Activated CD8-positive, alpha-beta memory T cell treated with anti-CD3 and anti-CD28 coated beads for 1 hour (primary cell): ENCODE measurements at regions not wholly inside any gene's neighbourhood (a gene's known extent, or its start where the extent isn't known, plus 50 kb on each side); places are given as distances from the start of the nearest gene placed in this dataset.

ENCODE experiments used
- DNase-seq, 2 donors: peaks; one replicate each; pipeline ENCODE4 v3.0.0-alpha.2; 2020; ENCODE audit warnings: low read depth in 1 of 2; ENCODE audit errors: extremely low read depth in 1 of 2

DNA sequence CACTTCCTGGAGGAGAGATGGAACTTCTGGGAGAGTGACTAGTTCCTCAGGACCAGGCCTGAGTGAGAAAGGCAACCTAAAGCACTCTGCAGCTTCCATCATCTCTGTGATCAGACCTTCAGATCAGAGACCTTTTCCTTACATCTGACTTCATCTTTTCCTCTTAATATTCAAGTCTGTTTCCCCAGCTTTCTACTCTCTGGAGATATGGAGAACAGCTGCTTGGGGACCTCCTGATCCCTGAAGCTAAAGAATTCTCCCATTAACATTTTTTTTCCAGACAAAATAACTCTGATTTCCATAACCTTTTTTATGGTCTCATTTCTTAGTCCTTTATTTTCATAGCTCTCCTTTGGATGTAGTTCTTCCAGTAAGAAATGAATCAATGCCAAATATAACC, 133.4 kb upstream of the FNDC3A start:
- no peak for DNase-seq

DNA sequence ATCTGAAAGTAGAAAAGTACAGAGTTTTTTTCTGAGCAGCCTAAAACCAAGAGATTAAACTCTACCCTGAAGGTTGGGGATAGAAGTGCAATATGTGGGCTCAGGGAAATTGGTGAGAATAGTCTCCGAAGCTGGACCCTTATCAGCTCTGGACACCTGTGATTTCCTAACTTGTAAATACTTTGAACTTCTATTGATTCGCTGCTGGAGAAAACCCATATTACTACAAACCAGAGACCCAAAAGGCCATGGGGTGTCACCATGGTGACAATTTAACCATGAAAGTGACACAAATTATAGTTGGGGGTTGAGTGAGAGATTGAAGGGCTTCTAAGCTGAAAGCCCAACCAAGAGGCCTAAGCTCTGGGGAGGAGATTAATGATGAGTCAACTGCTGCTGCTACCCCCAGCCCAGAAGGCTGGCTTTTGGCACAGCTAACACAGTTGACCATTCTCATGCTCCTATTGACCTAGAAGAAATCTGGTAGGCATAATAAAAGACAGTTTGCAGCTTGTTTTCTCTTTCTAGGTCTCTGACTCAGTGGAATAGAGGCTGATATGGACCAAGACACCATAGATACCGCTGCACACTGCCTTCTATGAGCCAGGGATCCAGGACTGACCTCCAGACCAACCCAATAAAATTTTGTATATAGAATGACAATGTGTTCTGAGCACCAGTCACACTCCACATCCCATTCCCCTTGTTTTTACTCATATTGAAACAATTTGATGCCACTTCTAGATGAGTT, 131.9 kb upstream of the FNDC3A start:
- no peak for DNase-seq

DNA sequence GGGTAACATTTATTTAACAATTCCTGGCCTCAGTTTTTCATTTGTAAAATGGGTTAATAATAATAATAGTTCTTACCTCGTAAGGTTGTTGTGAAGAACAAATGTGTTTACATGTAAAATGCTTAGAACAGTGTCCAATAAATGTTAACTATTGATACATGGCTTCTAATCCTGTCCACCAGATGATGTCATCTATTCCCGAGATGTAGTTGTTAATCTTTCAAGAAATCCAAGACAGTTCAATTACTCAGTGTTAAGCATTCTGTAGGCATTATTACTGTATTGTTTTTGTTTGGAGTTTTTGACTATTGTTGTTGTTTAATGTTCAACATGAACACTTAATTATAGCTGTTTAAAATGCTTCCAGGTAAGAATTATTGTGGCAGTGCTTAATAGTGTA, 131.0 kb upstream of the FNDC3A start:
- no peak for DNase-seq

DNA sequence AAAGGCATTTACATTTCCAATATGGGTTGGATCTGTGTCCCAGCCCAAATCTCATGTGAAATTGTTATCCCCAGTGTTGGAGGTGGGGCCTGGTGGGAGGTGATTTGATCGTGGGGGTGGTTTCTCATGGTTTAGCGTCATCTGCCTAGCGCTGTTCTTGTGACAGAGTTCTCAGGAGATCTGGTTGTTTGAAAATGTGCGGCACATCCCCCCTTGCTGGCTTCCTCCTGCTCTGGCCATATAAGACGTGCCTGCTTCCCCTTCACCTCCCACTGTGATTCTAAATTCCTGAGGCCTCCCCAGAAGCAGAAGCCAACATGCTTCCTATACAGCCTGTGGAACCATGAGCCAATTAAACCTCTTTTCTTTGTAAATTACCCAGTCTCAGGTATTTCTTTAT, 126.2 kb upstream of the FNDC3A start:
- DNase-seq, result no peak

DNA sequence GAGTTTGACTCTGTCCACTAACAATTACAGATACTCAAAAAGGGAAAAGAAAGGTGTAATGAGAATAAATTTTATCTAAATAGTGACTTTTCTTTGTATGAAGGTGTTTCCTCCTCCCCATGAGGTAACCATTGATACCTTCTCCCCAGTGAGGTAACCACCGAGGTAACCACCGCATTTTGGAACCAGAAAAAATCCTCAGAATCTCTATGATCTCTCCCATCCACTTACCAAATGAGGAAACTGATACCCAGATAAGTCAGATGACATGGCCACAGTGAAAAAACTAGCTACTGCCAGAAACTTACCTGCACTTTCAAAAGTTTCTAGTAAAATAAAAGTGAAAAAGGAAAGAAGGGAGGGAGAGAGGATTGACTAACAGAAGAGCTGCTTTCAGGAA, 124.0 kb upstream of the FNDC3A start:
- no peak for DNase-seq

DNA sequence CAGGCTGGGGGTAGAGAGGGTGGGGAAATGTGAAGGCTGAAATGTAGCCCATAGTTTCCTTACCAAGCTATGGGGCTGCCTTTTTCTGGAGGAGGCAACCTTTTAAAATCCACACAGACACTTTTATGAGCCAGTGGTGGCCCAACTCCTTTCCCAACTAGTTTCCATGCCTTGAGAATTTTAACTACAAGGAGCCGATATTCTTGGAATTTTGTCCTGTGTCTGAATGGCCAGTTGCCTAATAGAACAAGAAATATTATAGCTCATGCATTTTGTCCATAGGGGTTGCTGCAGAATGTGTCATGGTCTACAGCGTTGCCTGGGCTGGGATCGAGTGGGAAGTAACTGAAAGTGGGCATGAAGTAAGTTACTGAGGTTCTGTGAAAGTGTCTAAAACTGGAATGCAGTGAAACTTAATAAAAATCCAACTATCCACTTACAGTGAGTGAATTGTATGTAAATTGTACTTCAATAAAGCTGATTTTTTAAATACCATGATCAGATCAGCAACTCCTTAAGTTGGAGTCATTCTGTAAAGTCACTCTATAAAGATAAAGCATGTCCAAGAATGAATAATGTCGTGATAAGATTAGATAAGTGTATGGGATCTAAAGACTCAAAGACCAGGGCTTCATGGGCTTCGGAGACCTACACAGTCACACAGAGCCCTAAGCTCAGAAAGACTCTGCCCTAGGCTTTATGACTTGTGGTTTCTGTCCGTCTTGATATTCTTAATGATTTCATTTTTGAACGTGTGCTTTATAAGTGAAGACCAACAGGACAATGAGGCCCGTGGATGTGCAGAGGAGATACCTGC, 122.6 kb upstream of the FNDC3A start:
- no peak for DNase-seq

DNA sequence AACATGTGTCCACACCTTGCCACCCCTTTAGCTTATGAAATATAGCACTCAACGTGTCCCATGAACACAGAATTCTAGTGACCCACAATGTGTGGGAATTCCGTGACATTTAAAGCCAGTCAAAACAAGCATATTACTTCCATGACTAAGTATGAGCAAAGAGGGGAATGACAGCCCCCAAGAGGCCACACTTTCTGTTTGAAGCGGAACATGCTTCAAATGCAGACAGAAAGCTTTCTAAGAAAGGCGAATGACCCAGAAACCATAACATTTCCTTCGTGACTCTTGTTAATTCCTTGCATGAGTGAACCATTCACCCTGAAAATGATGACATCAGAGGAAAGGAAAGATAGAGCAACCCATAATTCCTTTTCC, 122.0 kb upstream of the FNDC3A start:
- no peak for DNase-seq

DNA sequence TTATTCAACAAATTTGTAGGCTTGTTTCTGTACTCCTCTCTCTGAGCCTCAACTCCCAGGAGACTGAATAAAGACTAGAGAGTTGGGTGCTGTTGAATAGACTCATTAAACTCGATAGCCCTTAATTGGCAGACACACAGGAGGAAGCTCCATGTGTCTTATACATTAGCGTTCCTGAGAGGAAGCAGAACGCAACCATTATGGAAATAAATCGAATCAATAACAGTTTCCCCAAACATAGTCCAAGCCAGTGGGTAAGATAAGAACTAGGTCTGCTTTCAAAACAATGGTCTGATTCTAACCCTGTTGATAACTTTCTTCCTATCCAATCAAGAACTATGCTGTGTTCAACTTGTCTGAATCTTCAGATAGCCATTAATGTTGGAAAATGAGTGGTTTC, 118.1 kb upstream of the FNDC3A start:
- DNase-seq, result no peak

DNA sequence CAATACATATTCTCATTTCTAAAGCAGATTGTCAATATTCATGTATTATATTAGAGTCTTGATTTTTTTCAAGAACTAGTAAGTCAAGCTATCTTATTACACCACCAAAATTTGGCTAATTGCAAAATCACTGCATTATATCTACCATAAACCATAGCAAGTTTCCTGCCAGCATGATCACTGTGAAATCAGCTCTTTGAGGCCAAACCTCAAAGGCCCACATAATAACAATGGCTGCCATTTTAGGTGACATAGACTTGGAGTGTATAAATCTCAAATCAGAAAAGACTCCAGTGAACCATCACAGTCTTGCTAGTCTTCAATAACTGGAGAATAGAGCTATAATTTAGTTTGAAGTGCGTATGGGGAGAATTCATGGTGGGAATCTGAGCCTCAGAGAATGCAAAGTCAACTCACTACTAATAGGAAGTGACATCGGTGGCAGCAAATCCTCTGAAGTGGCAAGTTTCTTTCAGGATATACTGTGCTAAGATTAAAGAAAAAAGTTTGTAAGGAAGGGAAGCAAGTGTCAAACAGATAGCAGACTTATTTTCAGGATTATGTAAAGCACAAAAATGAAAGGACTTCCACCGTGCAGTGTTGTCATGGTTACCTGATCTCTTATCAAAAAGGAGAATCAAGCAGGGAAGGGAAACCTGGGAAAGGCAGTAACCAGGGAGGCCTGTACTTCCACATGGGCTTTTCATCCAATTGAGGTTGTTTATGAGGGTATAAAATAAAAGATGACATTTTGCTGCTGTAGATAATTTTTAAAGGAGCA, 117.4 kb upstream of the FNDC3A start:
- no peak for DNase-seq

DNA sequence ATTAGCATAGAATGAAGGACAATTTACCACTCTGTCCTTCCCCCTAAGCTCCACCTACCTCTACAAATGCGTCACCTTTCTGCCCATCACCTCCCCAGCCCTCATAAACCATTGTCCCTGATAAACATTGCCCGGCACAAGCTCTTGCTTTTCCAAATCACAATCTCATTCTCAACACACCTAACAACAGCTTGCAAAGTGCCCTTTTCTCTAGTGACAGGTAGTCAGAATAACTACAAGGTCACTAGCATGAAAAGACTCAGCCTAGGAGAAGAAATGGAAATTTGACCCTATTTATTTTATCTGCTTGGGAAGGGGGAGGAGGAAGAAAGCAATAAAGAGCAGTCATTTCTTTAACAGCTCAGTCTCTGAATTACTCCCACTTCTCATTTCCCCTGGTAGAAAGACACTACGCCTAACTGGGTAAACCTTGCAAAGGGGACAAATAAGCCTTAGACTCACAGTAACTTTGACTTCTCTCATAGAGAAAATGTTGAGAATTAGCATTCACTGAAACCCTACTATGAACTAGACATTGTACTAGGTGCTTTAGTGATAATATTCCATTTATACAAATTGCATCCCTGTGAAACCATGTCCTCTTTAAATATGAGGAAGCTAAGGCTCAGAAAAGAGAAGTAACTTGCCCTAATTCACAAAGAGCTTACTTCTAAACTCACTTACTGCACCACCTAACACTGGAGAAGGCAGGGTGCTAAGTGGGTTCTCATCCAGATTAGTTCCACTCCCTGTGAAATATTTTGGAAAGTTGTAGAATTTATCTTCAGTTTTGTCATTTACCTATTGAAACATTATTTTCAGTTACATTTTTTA, 116.2 kb upstream of the FNDC3A start:
- no peak for DNase-seq

DNA sequence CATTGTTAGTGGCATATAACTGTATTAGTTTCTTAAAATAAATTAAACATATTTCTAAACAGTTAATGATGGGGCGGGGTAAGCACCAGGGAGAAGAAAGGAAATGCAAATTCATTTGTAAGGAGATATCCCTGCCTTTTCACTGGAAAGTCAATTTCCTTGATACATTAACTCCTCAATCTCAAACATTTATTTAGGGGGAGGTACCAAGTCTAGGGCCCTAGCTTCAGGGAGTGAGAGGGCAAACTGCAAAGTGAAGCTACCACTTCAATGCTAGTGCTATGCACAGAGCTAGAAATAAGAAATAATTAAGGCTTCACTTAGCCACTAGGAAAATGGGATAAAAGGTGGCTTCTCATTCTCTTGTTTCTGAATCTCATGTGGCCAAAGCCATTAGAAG, 115.3 kb upstream of the FNDC3A start:
- DNase-seq, result no peak

DNA sequence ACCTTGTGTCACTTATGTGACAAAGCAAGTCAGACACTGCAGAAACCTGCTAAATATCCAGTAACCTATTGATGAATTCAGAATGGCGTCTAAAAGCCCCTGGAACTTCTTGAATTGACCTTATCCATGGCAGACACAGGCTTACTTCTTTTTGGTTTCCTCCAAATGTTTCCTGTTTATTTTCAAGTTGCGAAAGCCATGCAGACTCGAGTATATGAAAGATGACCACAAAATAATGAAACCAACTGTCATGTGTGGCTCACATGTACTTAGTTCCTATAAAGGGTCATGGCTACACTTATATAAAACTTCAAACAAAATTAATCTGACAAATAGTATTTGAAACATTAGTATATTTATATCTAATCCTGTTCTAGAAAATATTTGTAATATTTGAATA, 113.1 kb upstream of the FNDC3A start:
- DNase-seq, result no peak

DNA sequence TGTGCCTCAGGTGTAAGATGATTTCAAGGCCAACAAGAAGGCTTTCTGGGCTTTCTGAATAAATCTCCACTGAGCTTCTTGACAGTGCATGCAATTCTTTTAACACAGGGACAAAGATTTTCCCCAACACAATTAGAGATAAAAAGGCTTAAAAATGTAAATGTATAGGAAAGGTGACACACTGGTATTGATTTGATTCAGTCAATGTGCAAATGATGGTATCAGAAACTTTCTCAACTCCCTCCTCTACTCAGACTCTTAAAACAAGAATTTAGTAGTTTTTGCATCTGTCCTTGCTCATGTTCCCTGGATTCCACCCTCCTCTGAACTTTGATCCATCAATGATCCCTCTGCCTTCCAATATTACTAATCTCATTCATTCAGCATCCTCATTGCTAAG, 111.6 kb upstream of the FNDC3A start:
- DNase-seq, result no peak

DNA sequence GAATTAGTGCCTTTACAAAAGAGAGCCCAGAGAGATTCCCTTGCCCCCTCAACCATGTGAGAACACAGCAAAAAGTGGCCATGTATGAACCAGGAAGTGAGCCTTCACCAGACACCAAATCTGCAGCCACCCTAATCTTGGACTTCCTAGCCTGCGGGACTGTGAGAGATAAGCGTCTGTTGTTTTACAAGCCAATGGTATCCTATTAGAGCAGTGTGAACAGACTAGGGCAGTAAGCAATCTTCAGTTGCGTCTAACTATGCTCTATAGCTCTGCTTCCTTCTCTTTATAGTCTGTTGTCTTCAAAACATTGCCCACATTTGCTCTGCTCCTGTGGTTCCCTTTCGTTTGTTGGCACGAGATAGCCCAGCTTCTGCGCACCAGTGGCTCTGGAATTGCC, 109.5 kb upstream of the FNDC3A start:
- DNase-seq, result no peak

DNA sequence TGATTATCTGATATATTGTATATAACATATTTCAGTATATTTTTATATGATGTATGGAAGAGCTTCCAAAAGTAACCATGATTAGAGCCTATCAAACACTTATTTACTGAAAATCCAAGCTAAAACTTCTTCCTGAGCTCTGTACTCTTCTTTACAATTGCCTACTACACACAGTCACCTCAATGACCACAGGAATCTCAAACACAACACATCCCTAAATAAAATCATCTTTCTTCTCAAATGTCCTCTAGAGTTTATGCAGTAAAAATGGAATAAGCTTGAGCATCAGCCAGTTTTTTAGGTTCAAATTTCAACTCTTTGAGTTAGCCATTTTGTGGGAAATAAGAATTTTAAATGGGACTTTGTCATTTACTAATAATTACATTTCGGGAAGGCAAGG, 102.6 kb upstream of the FNDC3A start:
- DNase-seq, result no peak

DNA sequence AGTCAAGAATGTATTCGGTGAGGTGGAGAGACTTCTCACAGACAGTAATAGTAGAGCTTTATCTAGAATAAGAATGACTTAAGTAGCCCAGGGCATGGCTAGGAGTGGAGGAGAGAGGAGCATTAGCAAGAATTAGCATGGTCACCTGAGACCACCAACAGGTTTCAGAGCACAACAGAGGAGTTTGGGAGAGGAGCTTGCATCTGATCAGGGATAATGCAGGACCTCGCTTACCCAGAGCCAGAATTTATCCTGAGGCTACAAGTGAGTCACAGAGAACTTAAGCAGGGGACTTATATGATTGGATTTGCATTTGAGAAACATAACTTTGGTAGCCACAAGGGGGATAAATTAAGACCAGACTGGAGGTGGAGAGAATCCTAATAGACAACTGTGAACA, 102.1 kb upstream of the FNDC3A start:
- no peak for DNase-seq

DNA sequence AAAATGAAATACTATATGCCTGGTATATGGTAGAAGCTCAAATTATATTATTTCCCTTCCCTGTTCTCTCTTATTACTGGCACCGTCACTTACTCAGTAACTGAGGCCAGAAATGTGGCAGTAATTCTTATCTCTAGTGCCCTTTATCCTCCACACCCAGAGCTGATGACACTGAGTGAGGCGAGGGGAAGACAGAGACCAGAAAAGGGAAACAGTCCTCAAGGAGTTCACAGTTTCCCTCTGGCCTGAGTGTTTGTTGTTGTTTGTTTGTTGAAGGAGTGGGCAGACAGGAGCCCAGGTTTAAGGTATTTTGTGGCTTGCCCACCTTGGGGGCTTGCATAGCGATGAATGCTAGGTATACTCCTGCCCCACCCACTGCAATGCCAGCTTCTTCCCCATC, 101.5 kb upstream of the FNDC3A start:
- no peak for DNase-seq

DNA sequence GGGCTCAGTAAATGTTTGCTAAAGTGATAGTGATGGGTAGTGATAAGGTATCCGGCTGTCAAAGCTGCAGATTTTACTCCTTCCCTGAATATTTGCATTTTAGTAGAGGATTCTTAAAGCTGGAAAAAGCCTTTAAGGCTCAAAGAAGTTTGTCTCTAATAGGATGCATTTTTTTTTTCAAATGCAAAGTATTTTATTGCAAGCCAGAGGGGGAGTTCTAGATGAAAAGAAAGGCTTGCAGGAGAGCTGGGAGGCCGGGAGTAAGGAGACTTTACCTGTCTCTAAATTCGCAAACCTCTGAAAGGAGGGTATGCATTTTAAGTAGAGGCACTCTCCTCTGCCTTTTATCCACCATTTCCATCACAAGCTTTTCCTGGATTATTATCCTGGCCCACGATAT, 100.7 kb upstream of the FNDC3A start:
- no peak for DNase-seq

DNA sequence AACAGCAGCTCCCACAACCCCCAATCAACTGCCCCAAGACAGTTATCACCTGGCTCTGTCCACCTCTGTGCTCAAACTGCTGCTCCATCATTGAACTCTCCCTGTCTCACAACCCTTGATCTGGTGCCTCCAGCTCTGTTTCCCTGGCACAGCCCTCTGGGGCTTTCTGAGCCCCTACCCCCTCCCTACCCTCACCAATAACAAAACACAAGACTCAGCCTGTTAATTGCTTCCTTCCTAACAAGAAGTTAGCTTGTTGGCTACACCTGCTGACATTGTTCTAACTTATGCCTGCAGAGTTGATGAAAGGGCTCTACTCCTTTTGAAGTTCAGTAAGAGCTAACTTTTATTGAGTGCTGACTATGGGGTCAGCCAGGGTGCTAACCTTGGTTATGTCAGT, 99.4 kb upstream of the FNDC3A start:
- no peak for DNase-seq

DNA sequence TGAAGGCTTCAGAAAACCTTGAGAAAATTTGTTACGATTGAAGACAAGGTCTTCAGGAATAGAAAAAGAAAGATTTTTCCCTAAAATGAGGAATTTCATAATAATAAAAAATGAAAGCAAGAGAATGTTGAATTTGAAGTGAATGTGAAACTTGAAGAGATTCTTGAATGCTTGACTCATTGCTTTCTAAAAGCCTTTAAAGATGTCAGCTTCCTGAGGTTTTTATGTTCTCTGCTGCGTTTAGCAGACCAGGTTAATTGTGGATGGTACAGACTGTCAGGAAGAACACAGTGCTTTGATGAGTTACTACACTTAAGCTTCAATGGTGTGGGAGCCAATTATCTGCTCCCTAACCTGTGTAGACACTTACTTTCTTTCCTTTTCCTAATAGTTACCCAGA, 96.3 kb upstream of the FNDC3A start:
- no peak for DNase-seq

DNA sequence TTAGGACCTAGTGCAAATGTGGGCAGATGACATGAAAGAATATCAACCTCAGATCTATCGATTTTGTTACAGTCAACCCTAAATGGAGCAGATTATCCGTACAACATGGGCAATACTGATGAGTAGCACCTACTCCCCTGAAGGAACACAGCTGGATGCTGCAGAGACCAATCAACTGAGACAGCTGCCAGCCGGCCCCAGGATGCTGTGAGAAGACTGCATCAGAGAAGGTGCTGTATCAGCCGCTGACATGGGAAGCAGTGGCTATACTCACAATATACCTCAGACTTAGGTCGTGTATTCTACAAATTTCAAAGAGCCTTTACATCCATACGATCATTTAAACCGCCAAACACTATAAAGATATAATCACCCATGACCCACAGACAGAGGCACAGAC, 95.9 kb upstream of the FNDC3A start:
- DNase-seq, result no peak
